GM18873 (cell line): ENCODE measurements at regions not wholly inside any gene's neighbourhood (a gene's known extent, or its start where the extent isn't known, plus 50 kb on each side); places are given as distances from the start of the nearest gene placed in this dataset.

Experiments
- ATAC-seq: cut with Tn5 transposase; IDR thresholded peaks from one replicate; pipeline ENCODE4 v1.9.1; 2021; ENCODE audit warnings: mild to moderate bottlenecking, moderate library complexity, moderate number of reproducible peaks; ENCODE audit not compliant: unreplicated experiment, low FRiP score

DNA sequence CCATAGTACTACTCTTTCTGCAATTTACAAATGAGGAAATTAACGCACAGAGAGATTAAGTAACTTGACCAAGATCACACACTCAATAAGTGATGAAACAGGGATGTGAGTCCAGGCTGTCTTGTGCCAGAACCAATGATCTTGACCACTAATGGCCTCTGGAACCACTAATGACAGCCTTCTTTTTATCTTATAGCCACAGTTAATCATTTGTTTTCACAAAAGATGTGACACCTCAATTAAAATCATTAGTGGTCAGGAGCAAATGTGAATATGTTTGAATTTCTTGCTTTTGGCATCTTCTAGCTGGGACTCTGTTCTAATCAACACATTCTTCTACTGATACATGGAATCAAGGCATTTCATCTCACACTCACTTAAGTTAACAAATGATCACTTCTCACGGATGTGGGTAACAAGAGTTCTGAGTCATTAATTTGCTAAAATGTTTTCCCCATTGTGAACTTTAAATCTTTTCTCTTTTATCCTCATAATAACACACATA lies 102.7 kb upstream of the CD180 start:
- no peak for ATAC-seq

DNA sequence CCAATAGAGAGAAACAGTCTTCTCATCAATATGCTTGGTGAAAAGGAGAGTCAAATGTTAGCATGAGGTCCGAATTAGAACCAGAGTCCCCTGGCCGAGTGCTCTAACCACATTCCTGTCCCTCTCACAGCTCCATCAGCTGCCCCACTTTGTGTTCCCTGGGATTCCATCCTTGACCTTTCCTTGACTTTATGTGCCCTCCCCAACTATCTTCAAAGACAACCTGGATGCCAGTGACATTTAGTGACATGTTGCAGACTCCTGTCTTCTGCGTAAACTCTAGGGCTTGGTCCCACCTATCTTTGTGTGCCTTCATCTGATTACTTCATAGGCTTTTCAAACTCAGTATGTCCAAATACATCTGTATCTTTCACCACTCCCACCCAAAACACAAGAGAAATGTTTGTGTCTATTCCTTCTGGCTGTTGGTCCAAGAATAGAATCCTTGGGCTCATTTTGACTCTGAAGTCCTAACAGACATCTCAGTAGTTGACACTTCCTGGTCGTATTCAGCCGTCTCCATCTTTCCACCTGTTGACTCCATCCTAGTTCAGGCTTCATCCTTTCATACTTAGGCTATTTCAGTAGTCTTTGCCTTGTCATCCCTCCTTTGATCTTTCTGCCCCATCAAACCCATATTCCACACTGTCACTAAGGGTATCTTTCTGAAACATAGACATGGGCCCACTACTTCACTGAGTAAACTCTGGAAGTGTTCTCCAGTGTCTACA lies 101.4 kb upstream of the CD180 start:
- no peak for ATAC-seq

DNA sequence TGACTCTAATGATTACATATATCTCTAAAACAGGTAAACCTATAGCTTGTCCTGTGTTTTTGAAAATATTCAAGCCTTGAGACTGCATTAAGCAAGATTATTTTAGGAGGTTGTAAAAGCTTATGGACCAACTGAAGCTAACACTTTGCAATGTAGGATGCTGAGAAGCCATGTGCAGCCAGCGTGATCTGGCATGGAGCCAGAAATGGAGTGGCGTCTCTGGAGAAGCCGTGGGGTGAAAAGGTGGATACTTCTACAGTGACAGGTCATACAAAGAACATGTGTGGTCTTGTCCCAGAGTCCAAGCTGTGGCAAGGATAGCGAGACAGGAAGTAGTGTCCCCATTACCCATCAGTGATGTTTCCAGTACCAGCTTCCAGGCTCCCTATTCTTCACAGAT lies 100.8 kb upstream of the CD180 start:
- no peak for ATAC-seq

DNA sequence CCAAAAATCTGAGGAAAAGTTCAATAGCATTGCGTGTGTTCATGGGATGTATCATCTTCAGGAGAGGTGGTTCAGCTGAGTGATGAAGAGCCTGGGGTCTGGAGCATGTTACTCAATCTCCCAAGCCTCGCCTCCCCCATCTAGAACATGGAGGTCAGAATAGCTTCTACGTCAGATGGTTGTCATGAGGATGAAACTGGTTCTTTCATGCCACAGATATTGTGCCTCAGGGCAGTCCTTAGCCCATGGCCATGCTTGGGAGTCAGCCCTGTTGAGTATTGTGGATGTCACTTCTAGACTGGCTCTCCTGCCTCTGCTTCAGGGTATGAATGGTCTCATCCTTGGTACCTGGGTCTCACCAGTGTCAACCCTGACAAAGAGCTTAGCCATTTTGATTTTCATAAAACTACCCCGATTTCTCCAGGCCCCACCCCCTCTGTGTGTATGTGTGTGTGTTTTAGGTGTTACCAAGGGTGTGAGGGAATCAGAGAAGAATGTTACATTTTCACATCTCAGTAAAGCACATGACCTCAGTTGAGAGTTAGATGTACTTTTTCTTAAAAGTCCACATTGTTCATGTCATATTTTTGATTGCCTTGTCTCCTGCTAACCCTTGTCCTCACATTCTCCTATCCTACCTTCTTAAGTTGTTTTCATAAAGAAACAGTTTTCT lies 97.8 kb upstream of the CD180 start:
- ATAC-seq: no peak

- no peak for ATAC-seq
Observed at GRCh38 chr5:67293226-67293625, 96.6 kb upstream of the CD180 start.

- no peak for ATAC-seq
Observed at GRCh38 chr5:67292201-67292940, 95.8 kb upstream of the CD180 start.

- no peak for ATAC-seq
Observed at GRCh38 chr5:67291671-67292070, 95.1 kb upstream of the CD180 start.

DNA sequence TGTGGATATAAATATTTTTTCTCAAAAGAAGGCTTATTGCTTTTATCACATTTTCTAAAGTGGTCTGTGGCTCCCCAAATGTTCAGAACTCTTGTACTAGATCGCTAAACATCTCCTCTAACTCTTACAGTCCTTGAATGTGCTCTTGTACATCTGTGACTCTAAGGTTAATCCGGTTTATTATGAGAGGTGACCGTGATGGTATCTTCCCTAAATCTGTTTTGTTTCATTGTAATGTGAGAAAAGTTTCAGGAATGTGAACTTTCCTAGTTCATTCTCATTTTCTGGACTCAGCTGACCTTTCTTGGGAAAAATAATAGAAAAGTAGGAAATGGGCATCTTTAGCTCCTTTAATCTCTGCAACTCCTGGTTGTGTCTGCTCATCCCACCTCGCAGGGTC lies 94.5 kb upstream of the CD180 start:
- ATAC-seq: no peak

GRCh38 chr5:67290655-67291054 lies 94.1 kb upstream of the CD180 start:
- ATAC-seq: no peak

DNA sequence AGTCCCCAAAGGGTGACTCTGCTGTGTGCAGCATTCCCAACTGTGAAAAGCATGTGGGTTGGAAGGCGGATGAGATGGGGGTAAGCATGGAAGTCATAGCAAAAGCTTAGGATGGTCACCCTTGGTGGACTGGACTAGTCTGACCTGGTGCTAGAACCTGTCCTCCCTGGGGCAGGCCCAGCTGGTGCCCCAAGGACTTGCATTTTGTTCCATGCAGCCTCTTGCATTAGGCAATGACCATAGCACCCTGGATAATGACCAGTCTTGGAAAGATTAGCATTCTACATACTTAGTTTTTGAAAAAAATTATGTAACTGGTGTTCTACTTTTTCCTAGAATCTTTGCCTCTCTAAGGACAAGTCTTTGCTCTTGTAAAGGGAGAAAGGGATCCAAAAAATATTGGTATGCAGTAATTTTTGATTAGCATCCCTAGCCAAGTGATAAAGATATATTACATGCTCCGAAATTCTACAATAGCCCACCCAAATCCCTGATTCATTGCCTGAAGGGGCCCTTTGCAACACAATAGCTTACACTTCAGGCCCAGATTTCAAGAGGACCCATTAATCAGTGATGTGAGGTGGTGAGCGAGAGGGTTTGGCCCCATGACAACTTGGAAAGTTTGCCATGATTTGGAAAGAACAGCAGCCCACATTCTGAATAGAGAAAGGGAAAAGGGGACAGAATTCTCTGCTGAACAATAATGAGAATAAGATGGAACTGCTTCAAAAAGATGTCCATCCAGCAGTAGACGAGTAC lies 93.3 kb upstream of the CD180 start:
- no peak for ATAC-seq

DNA sequence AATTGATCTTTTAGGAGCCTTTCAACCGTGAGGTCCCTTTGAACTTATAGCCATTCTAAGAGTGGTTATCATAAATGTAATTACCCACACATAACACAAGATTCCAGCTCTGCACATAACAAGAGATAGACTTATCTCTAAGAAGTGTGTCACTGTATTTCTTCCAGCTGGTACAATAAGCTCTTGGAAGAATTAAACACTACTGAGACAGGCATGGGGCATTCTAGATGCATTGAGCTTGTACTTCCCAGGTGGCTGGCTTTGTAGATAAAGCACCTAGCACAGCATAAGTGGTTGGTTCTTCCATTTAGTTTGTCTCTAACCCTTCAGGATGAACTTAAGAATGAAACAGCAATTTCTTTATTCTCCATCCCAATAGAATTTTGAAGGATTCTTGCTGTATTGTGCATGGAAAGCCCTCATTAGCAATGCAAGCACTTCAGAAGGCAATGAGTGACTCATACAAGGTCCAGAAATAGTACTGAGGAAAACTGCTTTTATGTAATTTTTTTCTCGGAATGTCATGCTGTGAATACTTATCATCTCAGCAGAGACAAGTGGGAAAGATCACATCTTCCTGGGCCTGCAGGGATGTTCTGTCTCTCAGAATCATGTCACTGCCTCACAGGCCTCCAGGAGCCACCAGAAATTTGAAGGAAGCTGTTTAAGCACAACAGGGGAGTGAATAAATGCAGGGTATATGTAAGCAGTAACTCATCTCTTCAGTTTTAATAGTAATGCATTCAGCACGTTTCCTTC lies 91.1 kb upstream of the CD180 start:
- ATAC-seq: no peak

- no peak for ATAC-seq
Observed at GRCh38 chr5:67286006-67286405, 89.4 kb upstream of the CD180 start.

GRCh38 chr5:67283988-67284487 lies 87.4 kb upstream of the CD180 start:
- no peak for ATAC-seq

GRCh38 chr5:67283275-67283987 lies 86.8 kb upstream of the CD180 start:
- no peak for ATAC-seq

GRCh38 chr5:67281874-67282273 lies 85.3 kb upstream of the CD180 start:
- no peak for ATAC-seq

DNA sequence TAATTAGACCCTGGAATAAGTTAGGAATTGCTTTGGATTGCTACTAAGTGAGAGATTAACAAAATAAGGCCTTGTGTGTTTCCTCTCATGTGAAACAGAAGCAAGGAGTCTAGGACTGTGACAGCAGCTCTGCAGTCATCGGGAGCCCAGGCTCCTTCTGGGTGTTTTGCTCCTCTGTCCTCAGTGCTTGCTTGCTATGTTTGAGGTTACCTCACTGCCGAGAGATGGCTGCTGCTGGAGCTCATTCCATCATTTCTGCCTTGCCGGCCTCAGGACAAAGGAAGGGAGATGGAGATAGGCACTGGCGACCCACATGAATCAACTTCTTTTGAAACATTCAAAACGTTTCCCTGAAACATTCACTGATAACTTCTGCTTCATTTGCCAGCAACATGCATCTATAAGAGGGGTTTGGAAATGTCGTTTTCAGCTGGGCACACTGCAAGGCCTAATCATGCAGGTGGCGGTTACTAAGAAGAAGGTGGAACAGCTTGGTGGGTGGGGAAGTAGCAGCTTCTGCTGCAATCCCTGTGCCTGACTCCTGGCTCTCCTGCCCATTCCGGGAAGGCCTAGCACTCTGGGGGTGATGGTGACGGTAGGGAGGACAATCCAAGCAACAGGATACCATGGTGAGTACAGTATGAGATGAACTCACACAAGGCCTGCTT lies 77.2 kb upstream of the CD180 start:
- no peak for ATAC-seq

GRCh38 chr5:67272453-67273130 lies 76.0 kb upstream of the CD180 start:
- no peak for ATAC-seq
